Dermis blood vessel endothelial cell (primary cell): ENCODE measurements at regions not wholly inside any gene's neighbourhood (a gene's known extent, or its start where the extent isn't known, plus 50 kb on each side); places are given as distances from the start of the nearest gene placed in this dataset.
"Not testable (repeated sequence)": the region's sequence is repeated elsewhere in the genome, so short reads cannot be mapped to it uniquely, and the experiment has no call there.

Source experiments
- DNase-seq: peaks from one replicate; pipeline ENCODE4 v3.0.0; 2010

- no peak for DNase-seq
Observed at GRCh38 chr2:48227617-48228344, 86.7 kb upstream of the FOXN2 start.

- DNase-seq = no peak
Observed at GRCh38 chr2:48228345-48228684, 86.2 kb upstream of the FOXN2 start.

DNA sequence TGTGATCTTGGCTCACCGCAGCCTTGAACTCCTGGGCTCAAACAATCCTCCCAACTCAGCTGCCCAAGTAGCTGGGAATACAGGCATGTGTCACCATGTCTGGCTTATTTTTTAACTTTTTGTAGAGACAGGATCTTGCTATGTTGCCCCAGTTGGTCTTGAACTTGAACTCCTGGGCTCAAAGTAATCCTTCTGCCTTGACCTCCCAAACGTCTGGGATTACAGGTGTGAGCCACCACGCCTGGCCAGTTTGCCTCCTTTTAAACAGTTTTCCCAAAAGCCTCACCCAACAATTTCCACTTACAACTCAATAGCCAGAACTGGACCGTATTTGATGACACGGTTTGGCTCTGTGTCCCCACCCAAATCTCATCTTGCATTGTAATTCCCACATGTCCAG, 85.4 kb upstream of the FOXN2 start:
- no peak for DNase-seq

DNA sequence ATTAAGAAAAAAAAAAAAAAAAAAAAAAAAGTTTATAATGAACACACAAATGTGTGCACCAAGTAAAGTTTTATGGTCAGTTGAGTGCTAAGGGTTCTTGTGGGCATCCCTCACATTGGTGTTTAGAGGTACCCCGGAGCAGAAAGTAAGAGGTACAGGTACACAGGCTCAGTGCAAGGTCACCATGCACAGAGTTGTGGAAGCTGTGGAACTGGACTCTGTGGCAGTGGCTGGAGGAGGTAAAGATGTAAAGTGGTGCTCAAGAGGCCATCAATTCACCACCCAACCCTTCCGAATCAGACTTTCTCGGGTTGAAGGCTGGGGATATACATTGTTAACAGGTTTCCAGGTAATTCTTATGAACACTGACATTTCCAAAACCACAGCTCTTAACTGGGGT, 83.6 kb upstream of the FOXN2 start:
- no peak for DNase-seq

- DNase-seq = no peak
Observed at GRCh38 chr2:48232351-48232750, 82.1 kb upstream of the FOXN2 start.

GRCh38 chr2:48233005-48233404, 81.5 kb upstream of the FOXN2 start:
- DNase-seq = no peak

- not testable (repeated sequence) for DNase-seq
Observed at GRCh38 chr2:48233824-48234223, 80.7 kb upstream of the FOXN2 start.

DNA sequence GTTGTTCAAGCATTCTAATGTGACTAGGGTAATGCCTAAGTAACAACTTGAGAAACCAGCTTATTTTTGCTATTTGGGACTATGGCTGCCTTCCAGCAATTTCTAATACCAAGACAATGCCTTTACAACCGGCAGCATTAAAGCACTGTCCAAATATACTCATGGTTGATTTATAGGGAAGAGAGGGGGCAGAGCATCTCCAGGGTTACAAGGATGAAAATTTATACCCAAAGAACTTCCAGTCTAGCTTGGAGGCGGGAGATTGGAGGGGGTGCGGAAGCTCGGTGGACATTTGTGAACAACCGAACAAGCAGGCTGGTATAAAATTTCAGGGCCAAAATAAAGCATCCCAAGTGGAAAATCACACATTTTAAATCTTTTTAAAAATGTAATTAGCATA, 79.4 kb upstream of the FOXN2 start:
- DNase-seq = no peak

GRCh38 chr2:48238381-48238780, 76.1 kb upstream of the FOXN2 start:
- no peak for DNase-seq

DNA sequence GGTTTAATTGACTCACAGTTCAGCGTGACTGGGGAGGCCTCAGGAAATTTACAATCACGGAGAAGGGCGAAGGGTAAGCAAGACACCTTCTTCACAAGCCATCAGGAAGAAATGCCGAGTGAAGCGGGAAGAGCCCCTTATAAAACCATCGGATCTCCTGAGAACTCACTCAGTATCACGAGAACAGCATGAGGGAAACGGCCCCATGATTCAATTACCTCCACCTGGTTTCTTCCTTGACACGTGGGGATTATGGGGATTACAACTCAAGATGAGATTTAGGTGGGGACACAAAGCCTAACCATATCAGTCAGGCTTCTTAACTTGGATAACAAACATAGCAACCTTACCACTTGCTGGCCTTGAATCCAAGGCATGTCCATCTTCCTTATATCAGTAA, 73.6 kb upstream of the FOXN2 start:
- no peak for DNase-seq

DNA sequence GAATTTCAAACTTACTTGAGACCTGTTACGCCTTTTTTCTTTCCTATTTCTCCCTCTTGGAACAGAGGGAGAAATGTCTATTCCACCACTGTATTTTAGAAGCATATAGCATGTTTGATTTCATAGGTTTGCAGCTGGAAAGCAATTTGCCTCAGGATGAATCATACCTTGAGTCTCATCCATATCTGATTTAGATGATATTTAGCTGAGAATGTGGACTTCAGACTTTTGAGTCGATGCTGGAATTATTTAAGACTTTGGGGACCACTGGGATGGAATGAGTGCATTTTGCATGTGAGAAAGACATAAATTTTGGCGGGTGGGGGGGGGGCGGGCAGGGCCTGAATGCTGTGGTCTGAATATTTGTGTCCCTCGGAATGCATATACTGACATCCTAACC, 67.3 kb upstream of the FOXN2 start:
- no peak for DNase-seq

- peak; percentile 83 for DNase-seq
Observed at GRCh38 chr2:48248251-48248933, 66.1 kb upstream of the FOXN2 start.

DNA sequence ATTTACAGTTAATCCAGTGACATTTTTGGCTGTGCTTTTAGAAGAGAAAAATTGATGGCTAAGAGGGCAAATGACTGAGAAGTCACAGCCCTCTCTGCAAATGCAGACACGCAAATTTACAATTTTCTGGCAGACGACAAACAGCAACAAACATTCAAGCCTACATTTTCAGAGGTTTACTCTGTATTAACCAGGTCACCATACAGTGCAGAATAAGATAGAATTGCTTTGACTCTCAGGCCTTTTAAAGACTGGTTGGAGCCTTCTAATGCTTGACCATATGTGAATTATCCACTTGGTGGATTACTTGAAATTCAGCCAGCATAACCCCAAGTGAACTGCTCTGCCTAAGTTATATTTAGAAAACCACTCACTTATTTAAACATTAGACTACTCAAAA, 65.5 kb upstream of the FOXN2 start:
- DNase-seq = peak; percentile 3

DNA sequence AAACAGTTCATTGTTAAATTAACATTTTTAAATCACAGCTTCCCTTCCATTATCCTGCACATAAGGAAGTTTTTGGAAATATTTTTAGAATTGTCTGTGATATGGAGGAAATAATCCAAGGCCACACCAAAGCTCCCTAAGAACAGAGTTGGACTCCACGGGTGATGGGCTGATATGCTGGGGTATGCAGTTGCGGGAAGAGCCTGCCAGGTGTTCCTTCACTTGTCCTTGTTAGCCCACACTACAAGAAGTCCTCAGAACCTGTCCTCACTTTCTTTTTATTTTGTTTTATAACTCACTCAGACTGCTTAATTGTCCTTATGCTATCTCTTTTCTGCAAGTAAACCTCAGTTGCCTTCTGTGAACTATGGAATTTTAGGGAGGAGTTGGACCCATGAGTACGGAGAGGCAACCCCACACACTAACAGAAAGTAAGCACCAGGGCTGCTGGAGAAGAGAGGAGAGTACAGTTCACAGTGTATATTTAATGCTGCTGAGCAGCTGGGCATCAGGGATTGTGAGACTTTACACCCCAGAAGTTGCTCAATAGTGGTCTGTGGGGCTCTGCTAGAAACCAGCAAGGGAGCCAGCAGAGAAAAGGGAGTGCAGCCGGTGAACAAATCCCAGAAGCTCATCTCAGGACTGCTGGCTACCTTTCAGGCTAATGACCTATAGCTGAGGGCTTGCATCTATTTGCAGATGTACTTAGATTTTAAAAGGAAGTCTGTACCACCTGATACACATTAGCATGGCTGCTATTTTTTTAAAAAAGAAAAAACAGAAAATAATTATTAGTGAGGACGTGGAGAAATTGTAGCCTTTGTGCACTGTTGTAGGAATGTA, 64.6 kb upstream of the FOXN2 start:
- DNase-seq = no peak

GRCh38 chr2:48250474-48250844, 64.0 kb upstream of the FOXN2 start:
- no peak for DNase-seq

GRCh38 chr2:48250943-48251342, 63.5 kb upstream of the FOXN2 start:
- DNase-seq = no peak

- DNase-seq = no peak
Observed at GRCh38 chr2:48251437-48252148, 62.9 kb upstream of the FOXN2 start.

GRCh38 chr2:48253301-48253700, 61.2 kb upstream of the FOXN2 start:
- DNase-seq = no peak

- no peak for DNase-seq
Observed at GRCh38 chr2:48254839-48255238, 59.6 kb upstream of the FOXN2 start.

GRCh38 chr2:48257456-48257855, 57.0 kb upstream of the FOXN2 start:
- DNase-seq = no peak

GRCh38 chr2:48258481-48259149, 55.9 kb upstream of the FOXN2 start:
- DNase-seq = no peak

GRCh38 chr2:48259811-48260210, 54.7 kb upstream of the FOXN2 start:
- no peak for DNase-seq

DNA sequence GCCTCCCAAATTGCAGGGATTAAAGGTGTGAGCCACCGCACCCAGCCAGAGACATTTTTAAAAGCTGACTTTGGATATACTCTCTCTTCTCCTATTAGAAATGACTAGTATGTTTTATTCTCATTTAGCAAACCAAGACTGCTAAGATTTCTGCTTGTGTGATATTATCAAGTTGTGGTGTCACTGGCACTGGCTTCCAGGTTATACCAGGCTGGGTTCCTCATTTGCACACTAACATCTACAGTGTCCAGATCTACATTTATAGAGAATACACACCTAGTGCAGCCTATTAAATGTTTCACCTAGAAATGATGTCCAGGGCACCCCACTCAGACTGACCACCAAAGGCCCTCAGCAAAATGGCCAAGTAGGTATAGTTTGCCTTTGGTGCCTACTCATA, 49.9 kb upstream of the FOXN2 start:
- DNase-seq = no peak
